ENCODE measurements at regions not wholly inside any gene's neighbourhood (a gene's known extent, or its start where the extent isn't known, plus 50 kb on each side); places are given as distances from the start of the nearest gene placed in this dataset.

DNA sequence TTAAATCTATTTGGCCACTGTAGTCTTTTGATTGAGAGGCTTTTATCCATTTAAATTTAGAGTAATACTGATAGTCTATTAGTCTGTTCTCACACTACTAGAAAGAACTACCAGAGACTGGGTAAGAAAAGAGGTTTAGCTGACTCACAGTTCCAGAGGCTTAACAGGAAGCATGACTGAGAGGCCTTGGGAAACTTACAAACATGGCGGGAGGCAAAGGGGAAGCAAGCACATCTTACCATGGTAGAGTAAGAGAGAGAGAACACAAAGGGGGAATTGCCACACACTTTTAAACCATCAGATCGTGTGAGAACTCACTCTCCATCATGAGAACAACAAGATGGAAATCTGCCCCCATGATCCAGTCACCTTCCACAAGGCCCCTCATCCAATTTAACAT is 410.9 kb downstream of the PDGFC start:
- intact Hi-C loops (cut with DNase I), result no loop called here
- no peak for ATAC-seq
- no peak for DNase-seq (ENCODE audit: low spot score)

DNA sequence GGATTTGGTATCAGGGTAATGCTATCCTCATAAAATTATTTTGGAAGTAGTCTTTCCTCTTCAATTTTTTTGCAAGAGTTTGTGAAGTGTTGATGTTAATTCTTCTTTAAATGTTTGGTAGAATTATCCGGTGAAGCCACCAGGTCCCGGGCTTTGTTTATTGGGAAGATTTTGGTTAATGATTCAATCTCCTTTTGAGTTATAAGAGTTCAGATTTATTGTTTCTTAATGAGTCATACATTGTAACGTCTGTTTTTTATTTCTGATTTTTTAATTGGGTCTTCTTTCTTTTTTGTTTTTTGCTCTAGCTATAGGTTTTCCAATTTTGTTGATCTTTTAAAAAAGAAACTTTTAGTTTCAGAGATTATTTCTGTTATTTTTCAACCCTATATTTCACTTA is 412.3 kb downstream of the PDGFC start:
- ATAC-seq (no peak), DNase-seq (ENCODE audit: low spot score) (no peak)
- intact Hi-C loops (cut with DNase I), result no loop called here

- intact Hi-C loops (cut with DNase I), result no loop called here
- DNase-seq (ENCODE audit: low spot score) (no peak), ATAC-seq (no peak)
Observed at GRCh38 chr4:156558373-156559025, 413.1 kb downstream of the PDGFC start.

DNA sequence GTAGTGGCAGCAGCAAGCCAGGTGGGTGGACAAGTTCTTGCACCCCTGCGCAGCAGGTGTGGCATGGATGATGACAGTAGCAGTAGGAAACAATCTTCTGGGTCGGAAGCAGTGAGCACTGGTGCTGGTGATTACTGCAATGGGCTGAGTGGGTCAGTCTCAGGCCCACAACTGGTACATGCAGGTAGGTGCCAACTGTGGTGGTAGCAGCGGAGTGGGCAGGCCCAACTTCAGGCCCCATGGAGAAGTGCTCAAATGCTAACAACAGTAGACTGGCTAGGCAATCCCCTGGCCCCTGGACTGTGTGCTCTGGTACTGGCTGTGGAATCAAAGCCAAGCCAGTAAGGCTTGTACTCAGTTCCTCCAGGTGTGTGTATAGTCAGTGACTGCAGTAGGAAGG is 413.7 kb downstream of the PDGFC start:
- intact Hi-C loops (cut with DNase I), result no loop called here
- ATAC-seq (no peak), DNase-seq (ENCODE audit: low spot score) (no peak)

GRCh38 chr4:156556336-156556735 is 415.3 kb downstream of the PDGFC start:
- ATAC-seq (no peak), DNase-seq (ENCODE audit: low spot score) (no peak)
- intact Hi-C loops (cut with DNase I), result no loop called here

DNA sequence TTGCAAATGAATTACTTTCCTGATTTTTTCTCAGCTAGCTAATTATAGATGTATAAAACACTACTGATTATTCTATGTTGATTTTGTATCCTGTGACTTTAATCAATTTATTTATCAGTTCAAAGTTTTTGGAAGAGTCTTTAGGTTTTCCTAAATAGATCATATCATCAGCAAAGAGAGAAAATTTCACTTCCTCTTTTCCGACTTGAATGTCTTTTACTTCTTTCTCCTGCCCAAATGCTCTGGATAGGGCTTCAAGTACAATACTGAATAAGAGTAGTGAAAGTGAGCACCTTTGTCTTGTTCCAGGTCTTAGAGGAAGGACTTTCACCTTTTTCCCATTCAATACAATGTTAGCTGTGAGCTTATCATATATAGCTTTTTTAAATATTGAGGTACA is 417.9 kb downstream of the PDGFC start:
- intact Hi-C loops (cut with DNase I), result no loop called here

GRCh38 chr4:156547891-156548290 is 423.7 kb downstream of the PDGFC start:
- ATAC-seq, result no peak

More for the DNA sequence above, 417.9 kb downstream of the PDGFC start:
- ATAC-seq (no peak), DNase-seq (ENCODE audit: low spot score) (no peak)

GRCh38 chr4:156547439-156547838 is 424.2 kb downstream of the PDGFC start:
- intact Hi-C loops (cut with DNase I), result no loop called here
- ATAC-seq, result no peak
- no peak for DNase-seq (ENCODE audit: low spot score)

More at GRCh38 chr4:156547891-156548290, 423.7 kb downstream of the PDGFC start:
- no peak for DNase-seq (ENCODE audit: low spot score)
- intact Hi-C loops (cut with DNase I), result no loop called here

GRCh38 chr4:156545003-156545785 is 426.4 kb downstream of the PDGFC start:
- no peak for DNase-seq (ENCODE audit: low spot score)
- intact Hi-C loops (cut with DNase I), result no loop called here
- peak; percentile 92 for ATAC-seq

- DNase-seq (ENCODE audit: low spot score), result no peak
Observed at GRCh38 chr4:156539376-156539775, 432.2 kb downstream of the PDGFC start.

GRCh38 chr4:156538651-156539257 is 432.8 kb downstream of the PDGFC start:
- intact Hi-C loops (cut with DNase I), result no loop called here
- no peak for DNase-seq (ENCODE audit: low spot score)
- no peak for ATAC-seq

More at GRCh38 chr4:156539376-156539775, 432.2 kb downstream of the PDGFC start:
- ATAC-seq, result no peak
- intact Hi-C loops (cut with DNase I), result no loop called here

GRCh38 chr4:156538210-156538609 is 433.4 kb downstream of the PDGFC start:
- DNase-seq (ENCODE audit: low spot score) (no peak), ATAC-seq (no peak)
- intact Hi-C loops (cut with DNase I), result no loop called here

DNA sequence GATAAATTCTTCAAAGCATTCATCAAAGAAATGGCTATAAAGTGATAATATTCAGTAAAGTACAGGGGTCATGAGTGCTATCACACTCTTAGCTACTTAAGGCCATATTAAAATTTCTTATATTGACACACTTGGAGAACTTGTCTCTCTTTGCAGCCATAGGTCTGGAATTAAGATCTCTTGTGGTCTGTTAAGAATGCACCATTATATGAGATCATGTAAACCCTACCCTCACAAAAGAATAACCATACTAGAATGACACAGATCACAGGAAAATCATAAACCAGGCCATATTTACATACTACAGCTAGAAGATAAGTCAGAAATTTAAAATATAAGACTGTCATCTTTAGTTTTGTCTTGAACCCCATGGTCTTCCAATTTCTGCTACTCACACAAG is 434.3 kb downstream of the PDGFC start:
- DNase-seq (ENCODE audit: low spot score), result no peak
- ATAC-seq, result no peak
- intact Hi-C loops (cut with DNase I), result no loop called here

DNA sequence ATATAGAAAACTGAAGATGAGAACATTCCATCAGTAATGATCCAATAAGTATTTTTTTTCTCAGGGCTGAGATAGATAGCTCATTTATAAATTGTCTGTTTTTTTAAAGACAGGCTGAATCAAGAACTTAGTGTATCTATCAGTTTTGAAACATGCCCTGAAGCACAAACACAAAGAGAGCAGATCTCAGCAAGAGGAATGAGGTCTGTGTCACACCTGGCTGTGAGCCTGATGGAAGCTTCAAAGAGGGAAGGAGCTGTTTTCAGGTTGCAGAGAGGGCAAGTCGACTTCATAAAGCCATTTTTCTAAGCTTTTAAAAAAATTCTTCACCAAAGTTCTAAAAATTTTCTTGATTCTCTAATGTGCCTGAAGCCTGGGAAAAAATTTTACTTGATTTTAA is 434.9 kb downstream of the PDGFC start:
- ATAC-seq (no peak), DNase-seq (ENCODE audit: low spot score) (no peak)
- intact Hi-C loops (cut with DNase I), result no loop called here

GRCh38 chr4:156534205-156534604 is 437.4 kb downstream of the PDGFC start:
- DNase-seq (ENCODE audit: low spot score) (no peak), ATAC-seq (no peak)
- intact Hi-C loops (cut with DNase I), result no loop called here

GRCh38 chr4:156528216-156528615 is 443.4 kb downstream of the PDGFC start:
- DNase-seq (ENCODE audit: low spot score) (no peak), ATAC-seq (no peak)
- intact Hi-C loops (cut with DNase I), result no loop called here

DNA sequence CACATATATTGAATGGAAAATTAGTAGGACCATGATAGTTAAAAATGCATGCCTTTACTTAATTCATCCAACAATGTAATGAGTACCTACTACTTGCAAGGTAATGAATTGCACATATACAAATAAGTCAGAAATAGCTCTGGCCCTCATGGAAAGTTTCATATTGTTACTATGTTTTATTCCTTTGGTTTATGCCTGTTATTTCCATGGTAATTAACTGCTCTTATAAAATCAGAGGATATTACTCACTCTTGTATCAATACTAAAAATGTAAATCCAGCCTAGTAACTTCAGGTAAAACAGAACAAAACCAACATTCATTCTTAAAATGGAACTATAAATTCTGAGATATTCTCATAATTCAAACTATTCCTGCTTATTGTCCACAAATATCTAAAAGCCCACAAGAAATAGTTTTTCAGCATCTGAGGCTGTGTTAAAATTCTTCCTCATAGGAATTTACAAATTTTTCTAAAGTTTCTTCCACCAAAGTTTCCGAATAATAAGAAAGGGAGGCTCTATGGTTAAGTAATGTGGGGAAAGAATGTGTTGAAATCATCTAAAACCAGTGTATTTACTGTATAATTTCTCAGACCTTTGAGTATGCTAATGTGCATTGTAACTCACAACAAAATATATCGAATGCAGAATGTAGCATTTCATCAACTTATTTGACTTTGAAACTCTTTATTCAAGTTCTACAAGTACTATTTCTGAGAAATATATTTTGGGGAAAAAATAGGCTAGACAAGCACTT is 444.2 kb downstream of the PDGFC start:
- ATAC-seq (no peak), DNase-seq (ENCODE audit: low spot score) (no peak)
- intact Hi-C loops (cut with DNase I), result no loop called here

- no peak for DNase-seq (ENCODE audit: low spot score)
- intact Hi-C loops (cut with DNase I), result no loop called here
- ATAC-seq, result no peak
Observed at GRCh38 chr4:156523991-156524390, 447.6 kb downstream of the PDGFC start.

- DNase-seq (ENCODE audit: low spot score) (no peak), ATAC-seq (no peak)
- intact Hi-C loops (cut with DNase I), result no loop called here
Observed at GRCh38 chr4:156523492-156523891, 448.1 kb downstream of the PDGFC start.

DNA sequence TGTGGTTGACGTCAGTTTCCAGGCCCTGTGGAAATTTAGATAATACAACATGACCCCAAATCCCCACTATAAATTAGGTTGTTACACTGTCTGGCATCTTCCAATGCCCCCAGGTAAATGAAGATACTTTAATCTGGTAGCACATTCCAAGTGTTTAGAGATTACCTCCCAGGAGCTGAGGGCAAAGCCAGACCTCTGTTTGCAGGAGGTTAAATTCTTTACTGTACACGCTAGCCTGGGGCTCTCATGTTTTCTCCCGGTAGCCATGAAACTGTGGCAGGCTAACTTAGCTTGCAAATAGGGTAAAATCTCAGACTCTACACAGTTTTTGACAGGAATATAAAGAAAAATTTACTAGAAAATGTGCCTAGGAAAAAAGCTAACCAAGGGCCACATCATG is 450.0 kb downstream of the PDGFC start:
- DNase-seq (ENCODE audit: low spot score) (no peak), ATAC-seq (no peak)
- intact Hi-C loops (cut with DNase I), result no loop called here
